NCI-H2081 (cell line): ENCODE measurements at regions not wholly inside any gene's neighbourhood (a gene's known extent, or its start where the extent isn't known, plus 50 kb on each side); places are given as distances from the start of the nearest gene placed in this dataset.

Source experiments
- DNase-seq, 2 experiments: peaks; one replicate each; lab custom pipeline; 2025; lab: John Stamatoyannopoulos, UW

- DNase-seq = no peak
These were observed 75.2 kb upstream of the LMO3 start for GRCh38 chr12:16681196-16681595.

GRCh38 chr12:16675438-16675837, 69.5 kb upstream of the LMO3 start:
- no peak for DNase-seq

GRCh38 chr12:16674885-16675284, 68.9 kb upstream of the LMO3 start:
- DNase-seq = no peak

- DNase-seq = no peak
These were observed 64.6 kb upstream of the LMO3 start for GRCh38 chr12:16670456-16671050.

- peak in 1 of 2 experiments; percentile 17 for DNase-seq
These were observed 63.8 kb upstream of the LMO3 start for GRCh38 chr12:16669756-16670155.

- DNase-seq = no peak
These were observed 62.2 kb upstream of the LMO3 start for GRCh38 chr12:16668198-16668597.

- DNase-seq = no peak
These were observed 52.7 kb upstream of the LMO3 start for GRCh38 chr12:16658699-16659098.
